Endothelial cell (in vitro differentiated cells): ENCODE measurements at regions not wholly inside any gene's neighbourhood (a gene's known extent, or its start where the extent isn't known, plus 50 kb on each side); places are given as distances from the start of the nearest gene placed in this dataset.

ENCODE experiments used
- DNase-seq: peaks from one replicate; pipeline ENCODE4 v3.0.0; 2021; ENCODE audit warnings: low spot score
- H3K27ac Mint-ChIP-seq: one replicate; pipeline ENCODE4 v1.8.0; 2021; ENCODE audit warnings: mixed read lengths, inconsistent platforms; ENCODE audit not compliant: unreplicated experiment
- H3K27me3 Mint-ChIP-seq: one replicate; pipeline ENCODE4 v1.8.0; 2021; ENCODE audit warnings: mild to moderate bottlenecking, moderate library complexity, mixed read lengths, inconsistent platforms; ENCODE audit not compliant: unreplicated experiment
- H3K36me3 Mint-ChIP-seq: one replicate; pipeline ENCODE4 v1.8.0; 2021; ENCODE audit warnings: mild to moderate bottlenecking, low read depth, mixed read lengths, inconsistent platforms; ENCODE audit not compliant: unreplicated experiment
- H3K4me1 Mint-ChIP-seq: one replicate; pipeline ENCODE4 v1.8.0; 2021; ENCODE audit warnings: mild to moderate bottlenecking, mixed read lengths, inconsistent platforms; ENCODE audit not compliant: unreplicated experiment
- H3K4me3 Mint-ChIP-seq: one replicate; pipeline ENCODE4 v1.8.0; 2021; ENCODE audit warnings: mild to moderate bottlenecking, mixed read lengths, inconsistent platforms; ENCODE audit not compliant: unreplicated experiment
- H3K9me3 Mint-ChIP-seq: one replicate; pipeline ENCODE4 v1.8.0; 2021; ENCODE audit warnings: mixed read lengths, inconsistent platforms; ENCODE audit not compliant: unreplicated experiment
- TF ChIP-seq, protein P1 (sequence below): fragments of 200-600 bp; sonication (generic); IDR thresholded peaks from one replicate; pipeline ENCODE4 v1.5.0; 2021; ENCODE audit warnings: antibody characterized with exemption; ENCODE audit not compliant: unreplicated experiment

DNA sequence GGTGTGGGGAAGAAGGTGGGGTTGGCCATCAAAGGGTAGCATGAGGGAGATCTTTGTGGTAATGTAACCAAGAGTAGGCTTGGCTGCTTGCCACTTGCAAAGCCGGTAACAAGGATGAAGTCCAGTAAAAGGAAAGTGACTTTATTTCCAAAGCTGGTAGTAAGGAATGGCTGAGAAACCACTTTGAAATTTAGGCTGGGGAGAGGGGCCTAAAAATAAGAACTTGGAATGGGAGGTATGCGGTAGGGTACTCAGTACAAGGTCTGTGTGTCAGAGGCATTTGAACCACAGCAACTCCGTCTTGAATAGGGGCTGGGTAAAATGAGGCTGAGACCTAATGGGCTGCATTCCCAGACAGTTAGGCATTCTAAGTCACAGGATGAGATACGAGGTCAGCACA, 216.0 kb upstream of the ISX start:
- TF ChIP-seq, protein P1, sequence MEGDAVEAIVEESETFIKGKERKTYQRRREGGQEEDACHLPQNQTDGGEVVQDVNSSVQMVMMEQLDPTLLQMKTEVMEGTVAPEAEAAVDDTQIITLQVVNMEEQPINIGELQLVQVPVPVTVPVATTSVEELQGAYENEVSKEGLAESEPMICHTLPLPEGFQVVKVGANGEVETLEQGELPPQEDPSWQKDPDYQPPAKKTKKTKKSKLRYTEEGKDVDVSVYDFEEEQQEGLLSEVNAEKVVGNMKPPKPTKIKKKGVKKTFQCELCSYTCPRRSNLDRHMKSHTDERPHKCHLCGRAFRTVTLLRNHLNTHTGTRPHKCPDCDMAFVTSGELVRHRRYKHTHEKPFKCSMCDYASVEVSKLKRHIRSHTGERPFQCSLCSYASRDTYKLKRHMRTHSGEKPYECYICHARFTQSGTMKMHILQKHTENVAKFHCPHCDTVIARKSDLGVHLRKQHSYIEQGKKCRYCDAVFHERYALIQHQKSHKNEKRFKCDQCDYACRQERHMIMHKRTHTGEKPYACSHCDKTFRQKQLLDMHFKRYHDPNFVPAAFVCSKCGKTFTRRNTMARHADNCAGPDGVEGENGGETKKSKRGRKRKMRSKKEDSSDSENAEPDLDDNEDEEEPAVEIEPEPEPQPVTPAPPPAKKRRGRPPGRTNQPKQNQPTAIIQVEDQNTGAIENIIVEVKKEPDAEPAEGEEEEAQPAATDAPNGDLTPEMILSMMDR: no peak
- no peak overlapping the region for H3K27ac Mint-ChIP-seq
- H3K4me3 Mint-ChIP-seq: no peak overlapping the region
- DNase-seq: no peak
- H3K27me3 Mint-ChIP-seq: peaks cover 3% of the 10 kb centered on the region
- H3K4me1 Mint-ChIP-seq: no peaks in the 10 kb centered on the region
- H3K9me3 Mint-ChIP-seq: peaks cover 11% of the 10 kb centered on the region
- H3K36me3 Mint-ChIP-seq: peaks cover 6% of the 10 kb centered on the region

DNA sequence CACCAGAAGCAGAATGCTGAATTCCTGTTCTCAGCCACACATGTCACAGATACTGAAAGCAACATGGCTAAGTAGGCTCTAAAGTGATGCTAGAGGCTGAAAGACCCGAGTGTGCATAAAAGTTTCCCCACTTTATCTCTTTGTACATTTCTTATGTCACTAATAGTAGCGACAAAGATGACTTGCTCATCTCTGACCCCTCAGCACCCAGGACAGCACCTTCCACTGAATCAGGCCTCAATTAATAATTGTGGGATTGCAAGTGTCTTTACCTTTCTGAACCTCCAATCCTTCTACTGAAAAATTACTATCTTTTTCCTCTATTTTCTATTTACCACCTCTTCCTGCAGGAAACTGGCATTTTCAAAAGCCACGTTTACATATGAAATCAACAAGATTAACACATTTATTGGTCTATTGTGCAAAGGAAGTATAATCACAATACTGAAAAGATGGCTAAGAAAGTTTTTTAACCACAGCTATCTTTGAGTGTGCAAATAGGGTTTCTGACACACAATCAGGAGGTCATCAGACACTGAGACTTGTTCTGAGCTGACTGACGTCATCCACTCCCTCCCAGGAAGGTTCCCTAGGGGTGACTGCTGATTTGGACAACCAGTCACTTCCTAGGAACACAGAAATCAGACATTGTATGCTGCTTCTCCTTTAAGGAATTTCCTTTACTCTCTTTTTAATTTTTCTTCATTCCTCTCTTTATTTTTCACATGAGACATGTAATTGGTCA, 213.9 kb upstream of the ISX start:
- no peak for DNase-seq
- Mint-ChIP-seq H3K4me1 (no peaks in the 10 kb centered on the region), H3K9me3 (peaks cover 18% of the 10 kb centered on the region), H3K27ac (no peak overlapping the region), H3K4me3 (no peak overlapping the region), H3K36me3 (peaks cover 6% of the 10 kb centered on the region), H3K27me3 (peaks cover 3% of the 10 kb centered on the region)
- TF ChIP-seq, protein P1: no peak

DNA sequence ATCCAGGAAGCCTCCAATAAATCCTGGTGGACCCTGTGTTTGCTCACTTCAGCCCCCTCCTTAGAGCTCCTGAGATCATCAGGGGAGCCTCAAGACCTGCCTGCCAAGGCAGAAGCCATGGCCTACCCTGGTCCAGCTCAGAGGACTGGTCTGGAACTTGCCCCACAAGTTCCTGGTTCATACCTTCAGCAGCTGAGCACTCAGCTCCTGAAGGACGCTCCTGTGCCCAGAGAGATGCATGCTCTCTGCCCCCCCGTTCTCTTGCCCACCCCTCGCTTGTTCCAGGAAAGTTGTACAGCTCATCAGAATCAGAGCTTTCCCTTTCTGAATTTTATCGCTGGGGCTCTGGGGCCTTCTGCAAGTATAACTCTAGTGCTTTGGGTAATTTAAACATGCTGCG, 210.5 kb upstream of the ISX start:
- Mint-ChIP-seq H3K36me3 (no peaks in the 10 kb centered on the region), H3K9me3 (peaks cover 35% of the 10 kb centered on the region), H3K27me3 (no peaks in the 10 kb centered on the region), H3K4me3 (no peak overlapping the region), H3K27ac (no peak overlapping the region), H3K4me1 (no peaks in the 10 kb centered on the region)
- TF ChIP-seq, protein P1: no peak
- no peak for DNase-seq

DNA sequence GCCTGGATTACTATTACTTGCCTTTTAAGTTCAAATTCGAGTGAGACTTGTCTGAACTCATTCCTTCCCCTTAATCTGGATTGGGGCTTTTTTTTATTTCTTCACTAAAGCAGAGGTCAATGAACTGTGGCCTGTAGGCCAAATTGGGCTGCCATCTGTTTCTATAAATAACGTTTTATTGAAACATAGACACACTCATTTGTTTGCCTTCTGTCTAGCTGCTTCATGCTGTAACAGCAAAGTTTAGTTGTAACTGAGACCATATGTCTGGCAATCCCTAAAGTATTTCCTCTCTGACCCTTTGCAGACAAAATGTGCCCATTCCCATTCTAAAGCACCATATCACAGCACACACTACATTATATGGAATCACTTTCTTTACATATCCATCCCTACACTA, 207.9 kb upstream of the ISX start:
- no peak for DNase-seq
- H3K27ac Mint-ChIP-seq: no peak overlapping the region
- H3K9me3 Mint-ChIP-seq: peaks cover 41% of the 10 kb centered on the region
- TF ChIP-seq, protein P1: no peak
- no peaks in the 10 kb centered on the region for H3K36me3 Mint-ChIP-seq
- no peak overlapping the region for H3K4me3 Mint-ChIP-seq
- H3K4me1 Mint-ChIP-seq: no peaks in the 10 kb centered on the region
- peaks cover 2% of the 10 kb centered on the region for H3K27me3 Mint-ChIP-seq

DNA sequence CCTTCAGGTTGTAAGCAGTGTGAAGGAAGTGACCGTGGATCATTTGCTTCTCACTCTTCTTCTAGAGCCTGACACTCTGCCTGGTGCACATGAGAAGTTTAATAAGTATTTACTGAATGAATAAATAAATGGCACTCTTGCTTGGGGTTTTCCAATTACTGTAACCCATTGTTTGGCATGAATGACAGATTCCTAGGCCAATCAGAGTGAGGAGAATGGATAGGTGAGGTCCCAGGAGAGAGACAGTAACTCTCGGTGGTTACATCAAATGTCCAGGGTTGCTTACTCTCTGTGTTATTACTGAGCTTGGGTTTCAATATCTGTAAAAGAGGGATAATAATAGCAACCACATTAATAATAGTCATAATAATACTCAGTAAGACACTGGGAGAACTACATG, 204.2 kb upstream of the ISX start:
- peaks cover 37% of the 10 kb centered on the region for H3K9me3 Mint-ChIP-seq
- DNase-seq: no peak
- peaks cover 2% of the 10 kb centered on the region for H3K27me3 Mint-ChIP-seq
- no peaks in the 10 kb centered on the region for H3K4me1 Mint-ChIP-seq
- H3K4me3 Mint-ChIP-seq: no peak overlapping the region
- TF ChIP-seq, protein P1: no peak
- H3K27ac Mint-ChIP-seq: no peak overlapping the region
- no peaks in the 10 kb centered on the region for H3K36me3 Mint-ChIP-seq
